DOHH2 (cell line): ENCODE measurements at regions not wholly inside any gene's neighbourhood (a gene's known extent, or its start where the extent isn't known, plus 50 kb on each side); places are given as distances from the start of the nearest gene placed in this dataset.

Experiments used
- H3F3A ChIP-seq: fragments of 200-600 bp; sonication (generic), shearing (Covaris generic); 2 replicates; pipeline ENCODE4 v1.6.0; 2016; ENCODE audit warnings: antibody characterized with exemption, mild to moderate bottlenecking; ENCODE audit not compliant: control insufficient read depth, insufficient read depth
- H3K27ac ChIP-seq: fragments of 200-600 bp; sonication (generic); 2 replicates; pipeline ENCODE4 v1.5.1; 2014; ENCODE audit warnings: low read depth, mild to moderate bottlenecking, low read length, moderate library complexity
- H3K27me3 ChIP-seq: fragments of 200-600 bp; sonication (generic); 2 replicates; pipeline ENCODE4 v1.6.1; 2014; ENCODE audit warnings: mild to moderate bottlenecking, low read length, mixed read lengths; ENCODE audit not compliant: control insufficient read depth
- H3K36me3 ChIP-seq: fragments of 200-600 bp; sonication (generic); 2 replicates; pipeline ENCODE4 v1.6.1; 2014; ENCODE audit warnings: mild to moderate bottlenecking, low read length, moderate library complexity, mixed read lengths; ENCODE audit not compliant: control insufficient read depth
- H3K4me1 ChIP-seq: fragments of 200-600 bp; sonication (generic); 2 replicates; pipeline ENCODE4 v1.6.1; 2014; ENCODE audit warnings: mild to moderate bottlenecking, low read length, mixed read lengths; ENCODE audit not compliant: control insufficient read depth
- H3K4me2 ChIP-seq: fragments of 200-600 bp; sonication (generic); 2 replicates; pipeline ENCODE4 v1.6.0; 2014; ENCODE audit warnings: mild to moderate bottlenecking, low read length, moderate library complexity
- H3K4me3 ChIP-seq: fragments of 200-600 bp; sonication (generic); 2 replicates; pipeline ENCODE4 v1.5.1; 2014; ENCODE audit warnings: mild to moderate bottlenecking, low read length, mixed read lengths
- H3K79me2 ChIP-seq: fragments of 200-600 bp; sonication (generic); 2 replicates; pipeline ENCODE4 v1.6.1; 2014; ENCODE audit warnings: mild to moderate bottlenecking, low read length, mixed read lengths; ENCODE audit not compliant: control insufficient read depth
- H3K9me2 ChIP-seq: fragments of 200-600 bp; sonication (generic); replicated peaks from 2 replicates; pipeline ENCODE4 v1.6.1; 2014; ENCODE audit warnings: mild to moderate bottlenecking, low read length, mixed read lengths; ENCODE audit not compliant: control insufficient read depth
- H3K9me3 ChIP-seq: fragments of 200-600 bp; sonication (generic); 2 replicates; pipeline ENCODE4 v1.6.1; 2014; ENCODE audit warnings: antibody characterized with exemption, low read length, mixed read lengths; ENCODE audit not compliant: control insufficient read depth, insufficient read depth
- H4K20me1 ChIP-seq: fragments of 200-600 bp; sonication (generic); 2 replicates; pipeline ENCODE4 v1.6.0; 2014; ENCODE audit warnings: low read depth, mild to moderate bottlenecking, antibody characterized with exemption, low read length, moderate library complexity; ENCODE audit not compliant: control insufficient read depth, insufficient read depth
- CTCF ChIP-seq: fragments of 200-600 bp; sonication (generic); IDR thresholded peaks from one replicate; pipeline ENCODE4 v1.5.1; 2014; ENCODE audit warnings: antibody characterized with exemption, mild to moderate bottlenecking, low read depth, low read length; ENCODE audit not compliant: poor library complexity, severe bottlenecking
- EZH2phosphoT487 ChIP-seq: fragments of 200-600 bp; sonication (generic); IDR thresholded peaks from 2 replicates; pipeline ENCODE4 v1.6.1; 2017; ENCODE audit warnings: borderline replicate concordance, mild to moderate bottlenecking, antibody characterized with exemption, low read length, moderate library complexity, mixed read lengths

GRCh38 chr7:53466371-53466770 is 430.9 kb downstream of the POM121L12 start:
- no peaks in the 10 kb centered on the region for H3K27me3 ChIP-seq
- H3K4me1 ChIP-seq: no peaks in the 10 kb centered on the region
- no peak overlapping the region for H3K4me3 ChIP-seq
- H4K20me1 ChIP-seq: no peaks in the 10 kb centered on the region
- no peaks in the 10 kb centered on the region for H3F3A ChIP-seq
- no peaks in the 10 kb centered on the region for H3K79me2 ChIP-seq
- H3K9me2 ChIP-seq: no peaks in the 10 kb centered on the region
- H3K4me2 ChIP-seq: no peak overlapping the region
- H3K36me3 ChIP-seq: no peaks in the 10 kb centered on the region
- no peak overlapping the region for H3K27ac ChIP-seq
- TF ChIP-seq EZH2phosphoT487 (no peak), CTCF (no peak)
- no peaks in the 10 kb centered on the region for H3K9me3 ChIP-seq

GRCh38 chr7:53470336-53470970 is 435.0 kb downstream of the POM121L12 start:
- Histone ChIP-seq H3K9me3 (no peaks in the 10 kb centered on the region), H3F3A (no peaks in the 10 kb centered on the region), H3K9me2 (no peaks in the 10 kb centered on the region), H3K36me3 (no peaks in the 10 kb centered on the region), H3K27ac (no peak overlapping the region), H3K4me3 (no peak overlapping the region), H3K4me1 (no peaks in the 10 kb centered on the region), H3K27me3 (no peaks in the 10 kb centered on the region), H4K20me1 (no peaks in the 10 kb centered on the region), H3K4me2 (no peak overlapping the region), H3K79me2 (no peaks in the 10 kb centered on the region)
- TF ChIP-seq CTCF (no peak), EZH2phosphoT487 (no peak)

- peaks cover 4% of the 10 kb centered on the region; the same call in 1 of the 2 replicates for H3K9me3 ChIP-seq
- H3K4me2 ChIP-seq: no peak overlapping the region
- H3K27me3 ChIP-seq: no peaks in the 10 kb centered on the region
- no peak overlapping the region for H3K27ac ChIP-seq
- no peak overlapping the region for H3K4me3 ChIP-seq
- H3K9me2 ChIP-seq: no peaks in the 10 kb centered on the region
- TF ChIP-seq CTCF (no peak), EZH2phosphoT487 (no peak)
- H4K20me1 ChIP-seq: no peaks in the 10 kb centered on the region
- H3K4me1 ChIP-seq: no peaks in the 10 kb centered on the region
- H3K79me2 ChIP-seq: no peaks in the 10 kb centered on the region
- no peaks in the 10 kb centered on the region for H3K36me3 ChIP-seq
- H3F3A ChIP-seq: no peaks in the 10 kb centered on the region
Measured at GRCh38 chr7:53473371-53473770, 437.9 kb downstream of the POM121L12 start.
